SU-DHL-6 (cell line): ENCODE measurements at regions not wholly inside any gene's neighbourhood (a gene's known extent, or its start where the extent isn't known, plus 50 kb on each side); places are given as distances from the start of the nearest gene placed in this dataset.

Source experiments
- H2AFZ ChIP-seq: fragments of 200-600 bp; sonication (generic); 2 replicates; pipeline ENCODE4 v1.6.1; 2014; ENCODE audit warnings: low read depth, mild to moderate bottlenecking, moderate library complexity, mixed read lengths, antibody characterized with exemption, low read length; ENCODE audit not compliant: severe bottlenecking
- H3F3A ChIP-seq: fragments of 200-600 bp; shearing (Covaris generic); 2 replicates; pipeline ENCODE4 v1.6.0; 2016; ENCODE audit warnings: antibody characterized with exemption, mild to moderate bottlenecking; ENCODE audit not compliant: insufficient read depth
- H3K27ac ChIP-seq: fragments of 200-600 bp; sonication (generic); 2 replicates; pipeline ENCODE4 v1.5.1; 2016; ENCODE audit warnings: low read depth, mild to moderate bottlenecking, low read length, moderate library complexity, mixed read lengths
- H3K27me3 ChIP-seq: fragments of 200-600 bp; sonication (generic), shearing (Covaris generic); 2 replicates; pipeline ENCODE4 v1.6.0; 2014; ENCODE audit warnings: mild to moderate bottlenecking, low read length
- H3K36me3 ChIP-seq: fragments of 200-600 bp; sonication (generic); 2 replicates; pipeline ENCODE4 v1.6.1; 2014; ENCODE audit warnings: mild to moderate bottlenecking, low read length, mixed read lengths
- H3K4me2 ChIP-seq: fragments of 300-600, 200-600 bp; shearing (Covaris generic), sonication (generic); 2 replicates; pipeline ENCODE4 v1.6.0; 2014; ENCODE audit warnings: low read length, low read depth, mild to moderate bottlenecking; ENCODE audit not compliant: poor library complexity, severe bottlenecking
- H3K4me3 ChIP-seq: fragments of 200-600 bp; sonication (generic); 2 replicates; pipeline ENCODE4 v1.5.1; 2014; ENCODE audit warnings: antibody characterized with exemption, low read length, mild to moderate bottlenecking, mixed read lengths; ENCODE audit not compliant: insufficient read depth, poor library complexity, severe bottlenecking
- H3K79me2 ChIP-seq: fragments of 200-600 bp; sonication (generic); 2 replicates; pipeline ENCODE4 v1.6.1; 2014; ENCODE audit warnings: mild to moderate bottlenecking, low read length, moderate library complexity; ENCODE audit not compliant: insufficient read depth
- H3K9ac ChIP-seq: fragments of 200-600 bp; sonication (generic); 2 replicates; pipeline ENCODE4 v1.7.0; 2014; ENCODE audit warnings: mild to moderate bottlenecking, low read length
- H3K9me2 ChIP-seq: fragments of 200-600 bp; sonication (generic); replicated peaks from 2 replicates; pipeline ENCODE4 v1.6.1; 2014; ENCODE audit warnings: low read length; ENCODE audit not compliant: insufficient read depth
- H3K9me3 ChIP-seq: fragments of 200-600 bp; sonication (generic); 2 replicates; pipeline ENCODE4 v1.6.1; 2014; ENCODE audit warnings: low read length, mixed read lengths; ENCODE audit not compliant: insufficient read depth
- H4K20me1 ChIP-seq: fragments of 200-600 bp; sonication (generic); 2 replicates; pipeline ENCODE4 v1.6.1; 2014; ENCODE audit warnings: low read depth, mild to moderate bottlenecking, antibody characterized with exemption, low read length, moderate library complexity, mixed read lengths
- CTCF ChIP-seq: fragments of 200-600 bp; sonication (generic); IDR thresholded peaks from one replicate; pipeline ENCODE4 v1.5.1; 2017; ENCODE audit warnings: antibody characterized with exemption, mild to moderate bottlenecking, low read length, moderate library complexity; ENCODE audit not compliant: insufficient read depth, poor library complexity, severe bottlenecking
- EZH2phosphoT487 ChIP-seq: fragments of 200-600 bp; sonication (generic), shearing (Covaris generic); conservative IDR thresholded peaks from 2 replicates; pipeline ENCODE4 v1.6.1; 2018; ENCODE audit warnings: mild to moderate bottlenecking, antibody characterized with exemption, low read length, moderate library complexity, mixed read lengths

GRCh38 chr11:106391771-106392420, 314.4 kb downstream of the AASDHPPT start:
- H3K27me3 ChIP-seq = no peaks in the 10 kb centered on the region
- H3K79me2 ChIP-seq = no peaks in the 10 kb centered on the region
- H4K20me1 ChIP-seq = no peaks in the 10 kb centered on the region
- H2AFZ ChIP-seq = no peak overlapping the region
- no peak overlapping the region for H3K4me2 ChIP-seq
- no peak overlapping the region for H3K4me3 ChIP-seq
- no peak overlapping the region for H3K9ac ChIP-seq
- H3K9me3 ChIP-seq = no peaks in the 10 kb centered on the region
- no peaks in the 10 kb centered on the region for H3F3A ChIP-seq
- H3K36me3 ChIP-seq = no peaks in the 10 kb centered on the region
- TF ChIP-seq EZH2phosphoT487 = no peak
- no peak for TF ChIP-seq CTCF
- no peaks in the 10 kb centered on the region for H3K9me2 ChIP-seq
- no peak overlapping the region for H3K27ac ChIP-seq

GRCh38 chr11:106395716-106396349, 318.4 kb downstream of the AASDHPPT start:
- Histone ChIP-seq H3K27ac (no peak overlapping the region), H3K9me2 (no peaks in the 10 kb centered on the region), H3K79me2 (no peaks in the 10 kb centered on the region), H3K4me3 (no peak overlapping the region), H3K4me2 (no peak overlapping the region), H3F3A (no peaks in the 10 kb centered on the region), H3K36me3 (no peaks in the 10 kb centered on the region), H4K20me1 (no peaks in the 10 kb centered on the region), H3K27me3 (no peaks in the 10 kb centered on the region), H2AFZ (no peak overlapping the region), H3K9ac (no peak overlapping the region), H3K9me3 (no peaks in the 10 kb centered on the region)
- TF ChIP-seq CTCF = no peak
- TF ChIP-seq EZH2phosphoT487 = no peak

GRCh38 chr11:106397787-106398501, 320.5 kb downstream of the AASDHPPT start:
- no peaks in the 10 kb centered on the region for H3K79me2 ChIP-seq
- no peak overlapping the region for H3K4me3 ChIP-seq
- no peaks in the 10 kb centered on the region for H4K20me1 ChIP-seq
- no peak overlapping the region for H2AFZ ChIP-seq
- TF ChIP-seq EZH2phosphoT487 (no peak), CTCF (no peak)
- no peaks in the 10 kb centered on the region for H3K9me2 ChIP-seq
- no peaks in the 10 kb centered on the region for H3K9me3 ChIP-seq
- H3K27ac ChIP-seq = no peak overlapping the region
- no peaks in the 10 kb centered on the region for H3K27me3 ChIP-seq
- H3K36me3 ChIP-seq = no peaks in the 10 kb centered on the region
- no peak overlapping the region for H3K4me2 ChIP-seq
- no peak overlapping the region for H3K9ac ChIP-seq
- no peaks in the 10 kb centered on the region for H3F3A ChIP-seq
